ENCODE measurements at regions not wholly inside any gene's neighbourhood (a gene's known extent, or its start where the extent isn't known, plus 50 kb on each side); places are given as distances from the start of the nearest gene placed in this dataset.

DNA sequence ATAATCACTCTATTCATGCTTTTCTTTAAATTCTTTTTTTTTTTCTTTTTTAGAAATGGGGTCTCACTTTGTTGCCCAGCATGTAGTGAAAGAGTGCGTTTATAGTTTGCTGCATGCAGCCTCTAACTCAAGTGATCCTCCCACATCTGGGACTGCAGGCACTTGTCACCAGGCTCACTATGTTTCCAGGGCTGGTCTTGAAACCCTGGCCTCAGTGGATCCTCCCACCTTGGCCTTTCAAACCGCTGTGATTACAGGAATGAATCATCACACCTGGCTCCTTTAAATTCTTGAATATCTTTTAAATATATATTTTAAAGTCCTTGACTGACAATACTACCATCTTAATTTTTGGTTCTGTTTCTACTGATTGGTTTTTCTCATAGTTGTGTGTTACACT, 591.6 kb upstream of the KCND2 start:
- TF ChIP-seq TAF1 (IDR thresholded peaks at IDR 0.05; ENCODE audit: low read depth, low read length), result no peak
- no peak for TF ChIP-seq POLR2A (IDR thresholded peaks at IDR 0.05; ENCODE audit: low read depth, low read length)
